Esophagus muscularis mucosa (tissue), 4 donors: ENCODE measurements at regions not wholly inside any gene's neighbourhood (a gene's known extent, or its start where the extent isn't known, plus 50 kb on each side); places are given as distances from the start of the nearest gene placed in this dataset.

ENCODE experiments used
- DNase-seq: peaks from one replicate; pipeline ENCODE4 v3.0.0-alpha.2; 2017; ENCODE audit errors: extremely low spot score
- H3K27ac ChIP-seq, 4 donors: fragments of 200-600 bp; sonication (generic); replicated peaks in 1 of 4; 1 replicate in 3 of 4; 2 replicates in 1 of 4; pipeline ENCODE4 v1.5.1; 2016 to 2019; ENCODE audit warnings: mild to moderate bottlenecking in 1 of 4
- H3K27me3 ChIP-seq, 4 donors: fragments of 200-600 bp; sonication (generic); one replicate each; pipeline versions ENCODE4 v1.5.1 to v1.6.0; 2016 to 2019
- H3K36me3 ChIP-seq, 4 donors: fragments of 200-600 bp; sonication (generic); one replicate each; pipeline ENCODE4 v1.5.1; 2016 to 2019
- H3K4me1 ChIP-seq, 4 donors: fragments of 200-600 bp; sonication (generic); one replicate each; pipeline ENCODE4 v1.5.1; 2016 to 2019
- H3K4me3 ChIP-seq, 4 donors: fragments of 200-600 bp; sonication (generic); 1 replicate in 2 of 4; 2 replicates in 2 of 4; pipeline ENCODE4 v1.5.1; 2016 to 2019; ENCODE audit warnings: mild to moderate bottlenecking in 4 of 4, moderate library complexity in 1 of 4
- H3K9me3 ChIP-seq, 4 donors: fragments of 200-600 bp; sonication (generic); 1 replicate in 3 of 4; 2 replicates in 1 of 4; pipeline ENCODE4 v1.5.1; 2016 to 2019
- CTCF ChIP-seq, 3 experiments: fragments of 200-600 bp in 2 of 3; fragments of 450-650 bp in 1 of 3; sonication (generic) in 2 of 3; IDR thresholded peaks; one replicate each; pipeline ENCODE4 v1.5.1; 2017 to 2019; ENCODE audit warnings: antibody characterized with exemption in 3 of 3, mild to moderate bottlenecking in 2 of 3, moderate library complexity in 1 of 3
- EP300 ChIP-seq: sonication (generic); formaldehyde crosslinking; IDR thresholded peaks from one replicate; pipeline ENCODE4 v1.6.1; 2017; ENCODE audit warnings: antibody characterized with exemption
- POLR2A ChIP-seq: fragments of 450-650 bp; IDR thresholded peaks from one replicate; pipeline ENCODE4 v1.6.1; 2017; ENCODE audit warnings: antibody characterized with exemption, moderate library complexity, mild to moderate bottlenecking, low read depth
- POLR2AphosphoS5 ChIP-seq, 2 donors: sonication (generic); formaldehyde crosslinking; IDR thresholded peaks; one replicate each; pipeline ENCODE4 v1.6.1; 2017; ENCODE audit warnings: antibody characterized with exemption in 2 of 2
- WGBS: methylation state at CpG from one replicate; pipeline ENCODE4 v1.1.5; 2018; 5-methylcytosine and 5-hydroxymethylcytosine counted together
- intact Hi-C: fragments of 100-400 bp; cut with DNase I; formaldehyde crosslinking; loops from one replicate; pipeline ENCODE4 v1.15.1; 2023

DNA sequence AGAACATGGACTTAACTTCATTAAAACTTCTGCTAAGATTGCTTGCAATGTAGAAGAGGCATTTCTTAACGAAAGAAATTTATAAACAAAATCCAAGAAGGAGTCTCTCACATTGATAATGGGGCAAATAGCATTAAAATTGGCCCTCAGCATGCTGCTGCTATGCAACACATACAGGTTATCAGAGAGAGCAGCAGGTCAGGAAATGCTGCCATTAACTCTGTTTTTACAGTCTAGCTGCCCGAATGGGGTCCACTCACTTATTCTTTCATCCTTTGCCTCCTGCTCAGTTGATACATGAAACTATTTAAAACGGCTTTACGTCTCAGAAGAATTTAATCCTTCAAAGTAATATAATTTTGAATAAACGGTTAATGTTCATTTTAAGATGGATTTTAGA is 620.4 kb downstream of the SLC16A7 start:
- no peak overlapping the region for H3K27ac ChIP-seq
- 68% methylated on average over 5 of the region's 5 CpGs for WGBS
- H3K9me3 ChIP-seq = no peaks in the 10 kb centered on the region
- no peaks in the 10 kb centered on the region for H3K36me3 ChIP-seq
- H3K4me3 ChIP-seq = no peak overlapping the region
- intact Hi-C loops = no loop called here
- TF ChIP-seq POLR2A = no peak
- H3K27me3 ChIP-seq = no peaks in the 10 kb centered on the region
- DNase-seq = no peak
- no peaks in the 10 kb centered on the region for H3K4me1 ChIP-seq

- no peak overlapping the region for H3K4me3 ChIP-seq
- H3K4me1 ChIP-seq = no peaks in the 10 kb centered on the region
- no peaks in the 10 kb centered on the region for H3K9me3 ChIP-seq
- no peaks in the 10 kb centered on the region for H3K36me3 ChIP-seq
- TF ChIP-seq POLR2A = no peak
- no peak for TF ChIP-seq EP300
- TF ChIP-seq CTCF (IDR thresholded peaks at IDR 0.05) = no peak
- no peak for TF ChIP-seq POLR2AphosphoS5 (IDR thresholded peaks at IDR 0.05)
- no peak for DNase-seq
- H3K27me3 ChIP-seq = no peaks in the 10 kb centered on the region
- H3K27ac ChIP-seq = no peak overlapping the region
- WGBS = 68% methylated on average over 4 of the region's 4 CpGs
- intact Hi-C loops = no loop called here
These were observed 627.4 kb downstream of the SLC16A7 start for GRCh38 chr12:60223242-60223641.

DNA sequence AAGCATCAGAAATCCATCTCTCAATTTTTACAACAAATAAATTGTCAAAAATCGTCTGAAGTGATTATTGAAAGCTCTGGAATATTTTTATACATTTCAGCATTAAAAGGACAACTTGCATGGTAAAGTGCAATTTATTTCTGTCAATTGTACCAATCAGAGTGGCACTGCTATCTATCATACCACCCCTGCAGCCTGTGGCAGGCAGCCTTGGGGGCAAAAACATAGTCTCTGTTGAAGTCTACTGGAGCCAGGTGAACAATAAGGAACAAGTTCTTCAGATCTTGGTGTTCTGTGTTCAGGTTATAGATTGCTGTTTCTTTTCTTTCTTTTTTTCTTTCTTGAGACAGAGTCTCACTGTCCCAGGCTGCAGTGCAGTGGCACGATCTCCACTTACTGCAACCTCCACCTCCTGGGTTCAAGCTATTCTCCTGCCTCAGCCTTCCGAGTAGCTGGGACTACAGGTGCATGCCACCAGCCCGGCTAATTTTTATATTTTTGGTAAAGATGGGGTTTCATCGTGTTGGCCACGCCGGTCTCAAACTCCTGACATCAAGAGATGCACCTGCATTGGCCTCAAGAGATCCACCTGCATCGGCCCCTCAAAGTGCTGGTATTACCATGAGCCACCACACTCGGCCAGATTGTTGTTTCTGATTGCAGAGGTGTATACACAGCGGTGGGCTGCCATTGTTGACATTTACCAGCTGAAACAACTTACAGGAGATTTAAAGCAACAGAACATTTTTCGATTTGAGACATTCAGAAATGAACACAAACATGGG is 629.6 kb downstream of the SLC16A7 start:
- 83% methylated on average over 11 of the region's 11 CpGs for WGBS
- no peak for DNase-seq
- Histone ChIP-seq H3K4me1 (no peaks in the 10 kb centered on the region), H3K36me3 (no peaks in the 10 kb centered on the region), H3K27ac (no peak overlapping the region), H3K4me3 (no peak overlapping the region), H3K27me3 (no peaks in the 10 kb centered on the region), H3K9me3 (no peaks in the 10 kb centered on the region)
- intact Hi-C loops = no loop called here
- TF ChIP-seq EP300 (no peak), POLR2A (no peak), CTCF (IDR thresholded peaks at IDR 0.05) (no peak), POLR2AphosphoS5 (IDR thresholded peaks at IDR 0.05) (no peak)

GRCh38 chr12:60227916-60228315 is 632.1 kb downstream of the SLC16A7 start:
- DNase-seq = no peak
- intact Hi-C loops = no loop called here
- Histone ChIP-seq H3K27me3 (no peaks in the 10 kb centered on the region), H3K36me3 (no peaks in the 10 kb centered on the region), H3K9me3 (no peaks in the 10 kb centered on the region), H3K27ac (no peak overlapping the region), H3K4me3 (no peak overlapping the region), H3K4me1 (no peaks in the 10 kb centered on the region)
- 88% methylated on average over 2 of the region's 2 CpGs for WGBS
- no peak for TF ChIP-seq POLR2AphosphoS5 (IDR thresholded peaks at IDR 0.05)
- no peak for TF ChIP-seq POLR2A
- TF ChIP-seq CTCF (IDR thresholded peaks at IDR 0.05) = no peak
- TF ChIP-seq EP300 = no peak

GRCh38 chr12:60230056-60230455 is 634.2 kb downstream of the SLC16A7 start:
- intact Hi-C loops = no loop called here
- no peaks in the 10 kb centered on the region for H3K9me3 ChIP-seq
- no peaks in the 10 kb centered on the region for H3K4me1 ChIP-seq
- H3K27me3 ChIP-seq = no peaks in the 10 kb centered on the region
- 66% methylated on average over 4 of the region's 4 CpGs for WGBS
- H3K4me3 ChIP-seq = no peak overlapping the region
- no peaks in the 10 kb centered on the region for H3K36me3 ChIP-seq
- H3K27ac ChIP-seq = no peak overlapping the region
- TF ChIP-seq CTCF (IDR thresholded peaks at IDR 0.05) = no peak
- no peak for TF ChIP-seq POLR2AphosphoS5 (IDR thresholded peaks at IDR 0.05)
- no peak for TF ChIP-seq POLR2A
- TF ChIP-seq EP300 = no peak
- no peak for DNase-seq
